SK-N-SH (cell line): ENCODE measurements at regions not wholly inside any gene's neighbourhood (a gene's known extent, or its start where the extent isn't known, plus 50 kb on each side); places are given as distances from the start of the nearest gene placed in this dataset.

Experiments
- CTCF ChIA-PET: fragments of 300-600, 350-600 bp; formaldehyde crosslinking; extraction: SDS; loops from one replicate; lab custom pipeline; 2021; lab: Yijun Ruan, JAX
- POLR2A ChIA-PET: fragments of 350-600 bp; sonication (Branson Sonifier 250); formaldehyde crosslinking; extraction: SDS; loops from one replicate; lab custom pipeline; 2020; ENCODE audit warnings: antibody characterized with exemption, inconsistent platforms; lab: Yijun Ruan, JAX
- DNase-seq: peaks from one replicate; pipeline ENCODE4 v3.0.0; 2012
- H2AFZ ChIP-seq: fragments of 200-600 bp; sonication (generic); 2 replicates; pipeline ENCODE4 v1.8.1; 2016; ENCODE audit warnings: antibody characterized with exemption, mild to moderate bottlenecking, low read depth
- H3F3A ChIP-seq: fragments of 200-600 bp; sonication (generic); replicated peaks from 2 replicates; pipeline ENCODE3; 2016; ENCODE audit warnings: antibody characterized with exemption, mild to moderate bottlenecking; ENCODE audit not compliant: insufficient read depth
- H3K27ac ChIP-seq, 2 experiments: fragments of 200-500 bp in 1 of 2; fragments of 200-600 bp in 1 of 2; sonication (Bioruptor generic) in 1 of 2; sonication (generic), shearing (Covaris generic) in 1 of 2; 2 replicates each; pipeline versions ENCODE4 v1.5.1 to v1.6.1; 2014 to 2016; ENCODE audit warnings: low read depth in 2 of 2, inconsistent platforms in 1 of 2, low read length in 1 of 2, mild to moderate bottlenecking in 1 of 2, mixed read lengths in 1 of 2
- H3K27me3 ChIP-seq: fragments of 200-600 bp; sonication (generic), shearing (Covaris generic); 2 replicates; pipeline ENCODE4 v1.6.1; 2016; ENCODE audit warnings: mixed run types; ENCODE audit not compliant: insufficient read depth
- H3K36me3 ChIP-seq, 2 experiments: fragments of 200-500 bp in 1 of 2; fragments of 200-600 bp in 1 of 2; sonication (Bioruptor generic) in 1 of 2; sonication (generic) in 1 of 2; replicated peaks in 1 of 2; 2 replicates each; pipeline versions ENCODE3 to v1.5.1; 2014 to 2016; ENCODE audit warnings: low read length in 1 of 2, mild to moderate bottlenecking in 1 of 2; ENCODE audit not compliant: insufficient read depth in 2 of 2, control insufficient read depth in 1 of 2
- H3K4me1 ChIP-seq, 2 experiments: fragments of 200-500 bp in 1 of 2; fragments of 200-600 bp in 1 of 2; sonication (Bioruptor generic) in 1 of 2; sonication (generic), shearing (Covaris generic) in 1 of 2; 2 replicates each; pipeline versions ENCODE4 v1.5.1 to v1.6.1; 2014 to 2016; ENCODE audit warnings: low read depth in 1 of 2, low read length in 1 of 2, mixed run types in 1 of 2; ENCODE audit not compliant: insufficient read depth in 2 of 2, control insufficient read depth in 1 of 2
- H3K4me2 ChIP-seq: fragments of 200-600 bp; sonication (generic), shearing (Covaris generic); 2 replicates; pipeline ENCODE4 v1.6.1; 2017; ENCODE audit warnings: mixed run types
- H3K4me3 ChIP-seq, 2 experiments: fragments of 200-500 bp in 1 of 2; fragments of 200-600 bp in 1 of 2; sonication (Bioruptor generic) in 1 of 2; sonication (generic), shearing (Covaris generic) in 1 of 2; 2 replicates each; pipeline versions ENCODE4 v1.5.1 to v1.8.1; 2014 to 2016; ENCODE audit warnings: low read depth in 2 of 2, inconsistent platforms in 1 of 2, low read length in 1 of 2, mild to moderate bottlenecking in 1 of 2, mixed read lengths in 1 of 2, moderate library complexity in 1 of 2
- H3K79me2 ChIP-seq: fragments of 200-600 bp; sonication (generic); 2 replicates; pipeline ENCODE4 v1.8.1; 2017; ENCODE audit warnings: mild to moderate bottlenecking; ENCODE audit not compliant: insufficient read depth
- H3K9ac ChIP-seq: fragments of 200-600 bp; sonication (generic); 2 replicates; pipeline ENCODE4 v1.6.1; 2017; ENCODE audit warnings: mixed run types
- H3K9me2 ChIP-seq: fragments of 200-600 bp; sonication (generic); 2 replicates; pipeline ENCODE4 v1.6.1; 2017; ENCODE audit warnings: mixed run types
- H3K9me3 ChIP-seq: fragments of 200-600 bp; sonication (generic); 2 replicates; pipeline ENCODE4 v1.6.1; 2017; ENCODE audit warnings: mixed run types, mild to moderate bottlenecking, moderate library complexity
- H4K20me1 ChIP-seq: fragments of 200-600 bp; sonication (generic); 2 replicates; pipeline ENCODE4 v1.6.1; 2017; ENCODE audit warnings: mild to moderate bottlenecking, mixed run types; ENCODE audit not compliant: insufficient read depth
- CHD2 ChIP-seq: fragments of 150-350 bp; IDR thresholded peaks from 2 replicates; pipeline ENCODE4 v1.6.1; 2018; ENCODE audit warnings: low read length; ENCODE audit not compliant: partially characterized antibody
- EZH2phosphoT487 ChIP-seq: fragments of 200-600 bp; sonication (generic); IDR thresholded peaks from 2 replicates; pipeline ENCODE4 v1.6.1; 2017; ENCODE audit warnings: low read depth, mixed run types, mild to moderate bottlenecking, antibody characterized with exemption, moderate library complexity, borderline replicate concordance
- GABPA ChIP-seq: IDR thresholded peaks from 2 replicates; pipeline ENCODE4 v1.4.0; 2012; ENCODE audit warnings: low read depth, mild to moderate bottlenecking
- JUND ChIP-seq: IDR thresholded peaks from 2 replicates; pipeline ENCODE4 v1.4.0; 2012
- MEF2A ChIP-seq: IDR thresholded peaks from 2 replicates; pipeline ENCODE4 v1.4.0; 2012; ENCODE audit warnings: low read depth, borderline replicate concordance
- NRF1 ChIP-seq: IDR thresholded peaks from 2 replicates; pipeline ENCODE4 v1.6.1; 2012; ENCODE audit warnings: low read depth, mild to moderate bottlenecking, low read length
- RAD21 ChIP-seq: IDR thresholded peaks from 2 replicates; pipeline ENCODE4 v1.6.1; 2012; ENCODE audit warnings: mild to moderate bottlenecking, low read length
- RFX5 ChIP-seq: IDR thresholded peaks from 2 replicates; pipeline ENCODE4 v1.6.1; 2012; ENCODE audit warnings: mild to moderate bottlenecking, improper control_type of control experiment, low read length
- RXRA ChIP-seq: IDR thresholded peaks from 2 replicates; pipeline ENCODE4 v1.4.0; 2012; ENCODE audit warnings: low read depth, mild to moderate bottlenecking, borderline replicate concordance
- SMC3 ChIP-seq: IDR thresholded peaks from 2 replicates; pipeline ENCODE4 v1.6.1; 2012; ENCODE audit warnings: low read depth, low read length, improper control_type of control experiment
- TAF1 ChIP-seq: IDR thresholded peaks from 2 replicates; pipeline ENCODE4 v1.6.1; 2012; ENCODE audit warnings: low read depth, mild to moderate bottlenecking, low read length, moderate library complexity, borderline replicate concordance
- TCF12 ChIP-seq: IDR thresholded peaks from 2 replicates; pipeline ENCODE4 v1.4.0; 2012
- TEAD4 ChIP-seq: IDR thresholded peaks from 2 replicates; pipeline ENCODE4 v1.4.0; 2012; ENCODE audit warnings: mild to moderate bottlenecking, borderline replicate concordance; ENCODE audit not compliant: insufficient read depth
- YY1 ChIP-seq: IDR thresholded peaks from 2 replicates; pipeline ENCODE4 v1.4.0; 2012; ENCODE audit warnings: low read depth, mild to moderate bottlenecking
- WGBS: methylation state at CpG from one replicate; pipeline ENCODE4 v1.1.6; 2017; ENCODE audit warnings: low lambda C conversion rate; 5-methylcytosine and 5-hydroxymethylcytosine counted together
- TF ChIP-seq, protein P1 (sequence below): fragments of 200-600 bp; sonication (generic); IDR thresholded peaks from 2 replicates; pipeline ENCODE4 v1.6.1; 2017; ENCODE audit warnings: antibody characterized with exemption, mild to moderate bottlenecking, moderate library complexity
- TF ChIP-seq, protein P2 (sequence below): IDR thresholded peaks from 2 replicates; pipeline ENCODE4 v1.6.1; 2012; ENCODE audit warnings: mild to moderate bottlenecking, low read depth, low read length, moderate library complexity
- TF ChIP-seq, protein P3 (sequence below): fragments of 150-350 bp; IDR thresholded peaks from 2 replicates; pipeline ENCODE4 v1.6.1; 2017; ENCODE audit warnings: antibody characterized with exemption, low read length, low read depth, borderline replicate concordance
- TF ChIP-seq, protein P4 (sequence below): IDR thresholded peaks from 2 replicates; pipeline ENCODE4; 2012
- TF ChIP-seq, protein P5 (sequence below): fragments of 150-350 bp; IDR thresholded peaks from 2 replicates; pipeline ENCODE4 v1.6.1; 2016; ENCODE audit warnings: mild to moderate bottlenecking, low read depth, low read length
- TF ChIP-seq, protein P6 (sequence below): IDR thresholded peaks from 2 replicates; pipeline ENCODE4 v1.4.0; 2012; ENCODE audit warnings: low read depth, borderline replicate concordance

DNA sequence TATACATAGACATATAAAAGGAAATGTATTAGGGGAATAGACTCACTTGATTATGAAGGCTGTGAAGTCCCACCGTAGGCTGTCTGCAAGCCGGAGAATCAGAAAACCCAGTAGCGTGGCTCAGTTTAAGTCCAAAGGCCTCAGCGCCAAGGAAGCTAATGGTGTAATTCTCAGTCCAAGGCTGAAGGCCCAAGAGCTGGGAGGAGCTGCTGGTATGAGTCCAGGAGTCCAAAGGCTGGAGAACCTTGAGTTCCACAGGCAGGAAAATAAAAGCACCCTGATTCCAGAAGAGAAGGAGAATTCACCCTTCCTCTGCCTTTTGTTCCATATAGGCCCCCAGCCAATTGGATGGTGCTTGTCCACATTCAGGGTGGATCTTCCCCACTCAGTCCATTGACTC lies 166.2 kb upstream of the TAC1 start (continued):
- TF ChIP-seq TAF1 (no peak), RXRA (no peak), YY1 (no peak)
- TF ChIP-seq, protein P1, sequence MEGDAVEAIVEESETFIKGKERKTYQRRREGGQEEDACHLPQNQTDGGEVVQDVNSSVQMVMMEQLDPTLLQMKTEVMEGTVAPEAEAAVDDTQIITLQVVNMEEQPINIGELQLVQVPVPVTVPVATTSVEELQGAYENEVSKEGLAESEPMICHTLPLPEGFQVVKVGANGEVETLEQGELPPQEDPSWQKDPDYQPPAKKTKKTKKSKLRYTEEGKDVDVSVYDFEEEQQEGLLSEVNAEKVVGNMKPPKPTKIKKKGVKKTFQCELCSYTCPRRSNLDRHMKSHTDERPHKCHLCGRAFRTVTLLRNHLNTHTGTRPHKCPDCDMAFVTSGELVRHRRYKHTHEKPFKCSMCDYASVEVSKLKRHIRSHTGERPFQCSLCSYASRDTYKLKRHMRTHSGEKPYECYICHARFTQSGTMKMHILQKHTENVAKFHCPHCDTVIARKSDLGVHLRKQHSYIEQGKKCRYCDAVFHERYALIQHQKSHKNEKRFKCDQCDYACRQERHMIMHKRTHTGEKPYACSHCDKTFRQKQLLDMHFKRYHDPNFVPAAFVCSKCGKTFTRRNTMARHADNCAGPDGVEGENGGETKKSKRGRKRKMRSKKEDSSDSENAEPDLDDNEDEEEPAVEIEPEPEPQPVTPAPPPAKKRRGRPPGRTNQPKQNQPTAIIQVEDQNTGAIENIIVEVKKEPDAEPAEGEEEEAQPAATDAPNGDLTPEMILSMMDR, result no peak
- TF ChIP-seq, all 33 proteins: peak for 0

DNA sequence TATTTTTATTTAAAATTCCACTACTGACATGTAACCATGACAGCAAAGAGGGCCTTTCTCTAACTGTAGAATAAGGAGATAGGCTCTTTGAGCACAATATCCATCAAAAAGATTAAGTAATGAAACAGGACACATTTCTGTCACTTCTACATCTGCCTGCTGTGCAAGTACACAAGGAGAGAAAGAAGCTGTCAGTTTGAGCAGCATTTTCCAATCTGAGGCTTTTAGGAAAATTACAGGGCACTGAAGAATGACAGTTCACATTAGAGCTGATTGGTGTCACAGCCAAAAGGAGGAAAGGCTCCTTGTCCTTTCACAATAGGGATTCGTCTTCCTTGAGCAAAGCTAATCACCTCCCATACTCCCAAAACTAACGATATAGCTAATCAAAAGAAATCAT lies 158.8 kb upstream of the TAC1 start:
- ChIA-PET CTCF (no interaction called here), POLR2A (no interaction called here)
- H3K4me1 ChIP-seq, result no peaks in the 10 kb centered on the region
- H3K9me2 ChIP-seq, result no peaks in the 10 kb centered on the region
- no peaks in the 10 kb centered on the region for H3K79me2 ChIP-seq
- H3K4me2 ChIP-seq, result no peak overlapping the region
- H2AFZ ChIP-seq, result no peak overlapping the region
- WGBS, result 0% methylated on average over 2 of the region's 2 CpGs
- no peaks in the 10 kb centered on the region for H4K20me1 ChIP-seq
- H3K9me3 ChIP-seq, result no peaks in the 10 kb centered on the region
- no peaks in the 10 kb centered on the region for H3F3A ChIP-seq
- H3K27ac ChIP-seq, result no peak overlapping the region
- no peaks in the 10 kb centered on the region for H3K36me3 ChIP-seq
- no peak overlapping the region for H3K9ac ChIP-seq
- H3K4me3 ChIP-seq, result no peak overlapping the region
- DNase-seq, result no peak
- no peaks in the 10 kb centered on the region for H3K27me3 ChIP-seq
- TF ChIP-seq RAD21 (no peak), EZH2phosphoT487 (no peak), RXRA (no peak), TEAD4 (no peak), JUND (no peak), NRF1 (no peak), RFX5 (no peak), MEF2A (no peak), GABPA (no peak), SMC3 (no peak), CHD2 (no peak), YY1 (no peak), TCF12 (no peak)
- TF ChIP-seq, protein P2, sequence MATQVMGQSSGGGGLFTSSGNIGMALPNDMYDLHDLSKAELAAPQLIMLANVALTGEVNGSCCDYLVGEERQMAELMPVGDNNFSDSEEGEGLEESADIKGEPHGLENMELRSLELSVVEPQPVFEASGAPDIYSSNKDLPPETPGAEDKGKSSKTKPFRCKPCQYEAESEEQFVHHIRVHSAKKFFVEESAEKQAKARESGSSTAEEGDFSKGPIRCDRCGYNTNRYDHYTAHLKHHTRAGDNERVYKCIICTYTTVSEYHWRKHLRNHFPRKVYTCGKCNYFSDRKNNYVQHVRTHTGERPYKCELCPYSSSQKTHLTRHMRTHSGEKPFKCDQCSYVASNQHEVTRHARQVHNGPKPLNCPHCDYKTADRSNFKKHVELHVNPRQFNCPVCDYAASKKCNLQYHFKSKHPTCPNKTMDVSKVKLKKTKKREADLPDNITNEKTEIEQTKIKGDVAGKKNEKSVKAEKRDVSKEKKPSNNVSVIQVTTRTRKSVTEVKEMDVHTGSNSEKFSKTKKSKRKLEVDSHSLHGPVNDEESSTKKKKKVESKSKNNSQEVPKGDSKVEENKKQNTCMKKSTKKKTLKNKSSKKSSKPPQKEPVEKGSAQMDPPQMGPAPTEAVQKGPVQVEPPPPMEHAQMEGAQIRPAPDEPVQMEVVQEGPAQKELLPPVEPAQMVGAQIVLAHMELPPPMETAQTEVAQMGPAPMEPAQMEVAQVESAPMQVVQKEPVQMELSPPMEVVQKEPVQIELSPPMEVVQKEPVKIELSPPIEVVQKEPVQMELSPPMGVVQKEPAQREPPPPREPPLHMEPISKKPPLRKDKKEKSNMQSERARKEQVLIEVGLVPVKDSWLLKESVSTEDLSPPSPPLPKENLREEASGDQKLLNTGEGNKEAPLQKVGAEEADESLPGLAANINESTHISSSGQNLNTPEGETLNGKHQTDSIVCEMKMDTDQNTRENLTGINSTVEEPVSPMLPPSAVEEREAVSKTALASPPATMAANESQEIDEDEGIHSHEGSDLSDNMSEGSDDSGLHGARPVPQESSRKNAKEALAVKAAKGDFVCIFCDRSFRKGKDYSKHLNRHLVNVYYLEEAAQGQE, result no peak
- TF ChIP-seq, protein P3, sequence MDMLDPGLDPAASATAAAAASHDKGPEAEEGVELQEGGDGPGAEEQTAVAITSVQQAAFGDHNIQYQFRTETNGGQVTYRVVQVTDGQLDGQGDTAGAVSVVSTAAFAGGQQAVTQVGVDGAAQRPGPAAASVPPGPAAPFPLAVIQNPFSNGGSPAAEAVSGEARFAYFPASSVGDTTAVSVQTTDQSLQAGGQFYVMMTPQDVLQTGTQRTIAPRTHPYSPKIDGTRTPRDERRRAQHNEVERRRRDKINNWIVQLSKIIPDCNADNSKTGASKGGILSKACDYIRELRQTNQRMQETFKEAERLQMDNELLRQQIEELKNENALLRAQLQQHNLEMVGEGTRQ, result no peak
- TF ChIP-seq, protein P4, sequence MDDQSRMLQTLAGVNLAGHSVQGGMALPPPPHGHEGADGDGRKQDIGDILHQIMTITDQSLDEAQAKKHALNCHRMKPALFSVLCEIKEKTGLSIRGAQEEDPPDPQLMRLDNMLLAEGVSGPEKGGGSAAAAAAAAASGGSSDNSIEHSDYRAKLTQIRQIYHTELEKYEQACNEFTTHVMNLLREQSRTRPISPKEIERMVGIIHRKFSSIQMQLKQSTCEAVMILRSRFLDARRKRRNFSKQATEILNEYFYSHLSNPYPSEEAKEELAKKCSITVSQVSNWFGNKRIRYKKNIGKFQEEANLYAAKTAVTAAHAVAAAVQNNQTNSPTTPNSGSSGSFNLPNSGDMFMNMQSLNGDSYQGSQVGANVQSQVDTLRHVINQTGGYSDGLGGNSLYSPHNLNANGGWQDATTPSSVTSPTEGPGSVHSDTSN, result no peak
- TF ChIP-seq, protein P5, sequence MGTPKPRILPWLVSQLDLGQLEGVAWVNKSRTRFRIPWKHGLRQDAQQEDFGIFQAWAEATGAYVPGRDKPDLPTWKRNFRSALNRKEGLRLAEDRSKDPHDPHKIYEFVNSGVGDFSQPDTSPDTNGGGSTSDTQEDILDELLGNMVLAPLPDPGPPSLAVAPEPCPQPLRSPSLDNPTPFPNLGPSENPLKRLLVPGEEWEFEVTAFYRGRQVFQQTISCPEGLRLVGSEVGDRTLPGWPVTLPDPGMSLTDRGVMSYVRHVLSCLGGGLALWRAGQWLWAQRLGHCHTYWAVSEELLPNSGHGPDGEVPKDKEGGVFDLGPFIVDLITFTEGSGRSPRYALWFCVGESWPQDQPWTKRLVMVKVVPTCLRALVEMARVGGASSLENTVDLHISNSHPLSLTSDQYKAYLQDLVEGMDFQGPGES, result no peak
- TF ChIP-seq, protein P6, sequence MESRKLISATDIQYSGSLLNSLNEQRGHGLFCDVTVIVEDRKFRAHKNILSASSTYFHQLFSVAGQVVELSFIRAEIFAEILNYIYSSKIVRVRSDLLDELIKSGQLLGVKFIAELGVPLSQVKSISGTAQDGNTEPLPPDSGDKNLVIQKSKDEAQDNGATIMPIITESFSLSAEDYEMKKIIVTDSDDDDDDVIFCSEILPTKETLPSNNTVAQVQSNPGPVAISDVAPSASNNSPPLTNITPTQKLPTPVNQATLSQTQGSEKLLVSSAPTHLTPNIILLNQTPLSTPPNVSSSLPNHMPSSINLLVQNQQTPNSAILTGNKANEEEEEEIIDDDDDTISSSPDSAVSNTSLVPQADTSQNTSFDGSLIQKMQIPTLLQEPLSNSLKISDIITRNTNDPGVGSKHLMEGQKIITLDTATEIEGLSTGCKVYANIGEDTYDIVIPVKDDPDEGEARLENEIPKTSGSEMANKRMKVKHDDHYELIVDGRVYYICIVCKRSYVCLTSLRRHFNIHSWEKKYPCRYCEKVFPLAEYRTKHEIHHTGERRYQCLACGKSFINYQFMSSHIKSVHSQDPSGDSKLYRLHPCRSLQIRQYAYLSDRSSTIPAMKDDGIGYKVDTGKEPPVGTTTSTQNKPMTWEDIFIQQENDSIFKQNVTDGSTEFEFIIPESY, result no peak
